Activated T-helper 17 cell treated with anti-CD3 and anti-CD28 coated beads, Interleukin-2, amount 50 U/mL, for 72 hours (primary cell): ENCODE measurements at regions not wholly inside any gene's neighbourhood (a gene's known extent, or its start where the extent isn't known, plus 50 kb on each side); places are given as distances from the start of the nearest gene placed in this dataset.

Experiments used
- ATAC-seq: fragments of 150-1000 bp; cut with Tn5 transposase; replicated peaks from 2 replicates; pipeline ENCODE4 v1.10.0; 2021; ENCODE audit warnings: mild to moderate bottlenecking, moderate library complexity
- H3K27ac Mint-ChIP-seq: one replicate; pipeline ENCODE4 v1.8.0; 2022; ENCODE audit warnings: mixed read lengths
- H3K27me3 Mint-ChIP-seq: one replicate; pipeline ENCODE4 v1.8.0; 2022; ENCODE audit warnings: mixed read lengths
- H3K36me3 Mint-ChIP-seq: one replicate; pipeline ENCODE4 v1.8.0; 2022; ENCODE audit warnings: low read depth, mild to moderate bottlenecking, mixed read lengths
- H3K4me1 Mint-ChIP-seq: one replicate; pipeline ENCODE4 v1.8.0; 2022; ENCODE audit warnings: mixed read lengths
- H3K4me3 Mint-ChIP-seq: one replicate; pipeline ENCODE4 v1.8.0; 2022; ENCODE audit warnings: mild to moderate bottlenecking, mixed read lengths
- H3K9me3 Mint-ChIP-seq: one replicate; pipeline ENCODE4 v1.8.0; 2022; ENCODE audit warnings: mixed read lengths

- no peak overlapping the region for H3K4me3 Mint-ChIP-seq
- no peaks in the 10 kb centered on the region for H3K36me3 Mint-ChIP-seq
- H3K27ac Mint-ChIP-seq: no peak overlapping the region
- no peak for ATAC-seq
- H3K4me1 Mint-ChIP-seq: no peaks in the 10 kb centered on the region
- H3K9me3 Mint-ChIP-seq: no peaks in the 10 kb centered on the region
- peaks cover 20% of the 10 kb centered on the region for H3K27me3 Mint-ChIP-seq
These were observed 91.2 kb upstream of the ABI3BP start for GRCh38 chr3:101084404-101084803.

GRCh38 chr3:101081999-101082398, 88.8 kb upstream of the ABI3BP start:
- H3K27me3 Mint-ChIP-seq: peaks cover 23% of the 10 kb centered on the region
- ATAC-seq: no peak
- no peaks in the 10 kb centered on the region for H3K9me3 Mint-ChIP-seq
- no peak overlapping the region for H3K27ac Mint-ChIP-seq
- H3K36me3 Mint-ChIP-seq: no peaks in the 10 kb centered on the region
- H3K4me1 Mint-ChIP-seq: no peaks in the 10 kb centered on the region
- no peak overlapping the region for H3K4me3 Mint-ChIP-seq

- H3K27me3 Mint-ChIP-seq: peaks cover 23% of the 10 kb centered on the region
- no peak for ATAC-seq
- H3K9me3 Mint-ChIP-seq: no peaks in the 10 kb centered on the region
- H3K27ac Mint-ChIP-seq: no peak overlapping the region
- no peaks in the 10 kb centered on the region for H3K4me1 Mint-ChIP-seq
- H3K4me3 Mint-ChIP-seq: no peak overlapping the region
- H3K36me3 Mint-ChIP-seq: no peaks in the 10 kb centered on the region
These were observed 88.2 kb upstream of the ABI3BP start for GRCh38 chr3:101081446-101081845.

- no peaks in the 10 kb centered on the region for H3K4me1 Mint-ChIP-seq
- no peaks in the 10 kb centered on the region for H3K36me3 Mint-ChIP-seq
- H3K27me3 Mint-ChIP-seq: peaks cover 19% of the 10 kb centered on the region
- no peaks in the 10 kb centered on the region for H3K9me3 Mint-ChIP-seq
- H3K27ac Mint-ChIP-seq: no peak overlapping the region
- no peak for ATAC-seq
- no peak overlapping the region for H3K4me3 Mint-ChIP-seq
These were observed 84.3 kb upstream of the ABI3BP start for GRCh38 chr3:101077361-101078011.

- ATAC-seq: no peak
- Mint-ChIP-seq H3K4me3 (no peak overlapping the region), H3K27ac (no peak overlapping the region), H3K36me3 (no peaks in the 10 kb centered on the region), H3K4me1 (no peaks in the 10 kb centered on the region), H3K9me3 (no peaks in the 10 kb centered on the region), H3K27me3 (peaks cover 13% of the 10 kb centered on the region)
These were observed 81.3 kb upstream of the ABI3BP start for GRCh38 chr3:101074518-101074917.

GRCh38 chr3:101072300-101072699, 79.1 kb upstream of the ABI3BP start:
- no peak overlapping the region for H3K27ac Mint-ChIP-seq
- ATAC-seq: no peak
- no peaks in the 10 kb centered on the region for H3K9me3 Mint-ChIP-seq
- no peak overlapping the region for H3K4me3 Mint-ChIP-seq
- H3K4me1 Mint-ChIP-seq: no peaks in the 10 kb centered on the region
- no peaks in the 10 kb centered on the region for H3K36me3 Mint-ChIP-seq
- peaks cover 8% of the 10 kb centered on the region for H3K27me3 Mint-ChIP-seq

GRCh38 chr3:101070799-101071121, 77.5 kb upstream of the ABI3BP start:
- H3K4me1 Mint-ChIP-seq: no peaks in the 10 kb centered on the region
- peak overlapping the region; percentile 10 for H3K27ac Mint-ChIP-seq
- no peaks in the 10 kb centered on the region for H3K36me3 Mint-ChIP-seq
- H3K27me3 Mint-ChIP-seq: peaks cover 12% of the 10 kb centered on the region
- ATAC-seq: no peak
- no peaks in the 10 kb centered on the region for H3K9me3 Mint-ChIP-seq
- H3K4me3 Mint-ChIP-seq: no peak overlapping the region

GRCh38 chr3:101069901-101070798, 76.9 kb upstream of the ABI3BP start:
- peak; percentile 83 for ATAC-seq
- no peak overlapping the region for H3K4me3 Mint-ChIP-seq

GRCh38 chr3:101068876-101069606, 75.8 kb upstream of the ABI3BP start:
- H3K36me3 Mint-ChIP-seq: no peaks in the 10 kb centered on the region
- H3K4me1 Mint-ChIP-seq: no peaks in the 10 kb centered on the region
- peaks cover 17% of the 10 kb centered on the region for H3K27me3 Mint-ChIP-seq
- H3K9me3 Mint-ChIP-seq: no peaks in the 10 kb centered on the region
- H3K27ac Mint-ChIP-seq: no peak overlapping the region
- no peak for ATAC-seq
- H3K4me3 Mint-ChIP-seq: no peak overlapping the region

More at GRCh38 chr3:101069901-101070798, 76.9 kb upstream of the ABI3BP start:
- no peaks in the 10 kb centered on the region for H3K4me1 Mint-ChIP-seq
- no peak overlapping the region for H3K27ac Mint-ChIP-seq
- no peaks in the 10 kb centered on the region for H3K36me3 Mint-ChIP-seq
- H3K9me3 Mint-ChIP-seq: no peaks in the 10 kb centered on the region
- H3K27me3 Mint-ChIP-seq: peaks cover 15% of the 10 kb centered on the region

GRCh38 chr3:101066711-101067129, 73.5 kb upstream of the ABI3BP start:
- no peak overlapping the region for H3K4me3 Mint-ChIP-seq
- no peaks in the 10 kb centered on the region for H3K4me1 Mint-ChIP-seq
- H3K36me3 Mint-ChIP-seq: no peaks in the 10 kb centered on the region
- H3K27ac Mint-ChIP-seq: no peak overlapping the region
- ATAC-seq: no peak
- peaks cover 23% of the 10 kb centered on the region for H3K27me3 Mint-ChIP-seq
- H3K9me3 Mint-ChIP-seq: no peaks in the 10 kb centered on the region

- Mint-ChIP-seq H3K27ac (no peak overlapping the region), H3K36me3 (no peaks in the 10 kb centered on the region), H3K9me3 (no peaks in the 10 kb centered on the region), H3K4me3 (no peak overlapping the region), H3K4me1 (no peaks in the 10 kb centered on the region), H3K27me3 (peaks cover 21% of the 10 kb centered on the region)
- ATAC-seq: peak; percentile 85
These were observed 72.7 kb upstream of the ABI3BP start for GRCh38 chr3:101065962-101066361.

GRCh38 chr3:101063401-101063800, 70.2 kb upstream of the ABI3BP start:
- Mint-ChIP-seq H3K36me3 (no peaks in the 10 kb centered on the region), H3K27ac (no peak overlapping the region), H3K4me3 (no peak overlapping the region), H3K4me1 (no peaks in the 10 kb centered on the region), H3K9me3 (peaks cover 16% of the 10 kb centered on the region), H3K27me3 (peaks cover 23% of the 10 kb centered on the region)
- no peak for ATAC-seq

- ATAC-seq: no peak
- Mint-ChIP-seq H3K36me3 (no peaks in the 10 kb centered on the region), H3K4me1 (no peaks in the 10 kb centered on the region)
These were observed 68.1 kb upstream of the ABI3BP start for GRCh38 chr3:101061312-101061711.

GRCh38 chr3:101050866-101051265, 57.6 kb upstream of the ABI3BP start:
- Mint-ChIP-seq H3K36me3 (no peaks in the 10 kb centered on the region), H3K27me3 (no peaks in the 10 kb centered on the region), H3K9me3 (no peaks in the 10 kb centered on the region), H3K4me3 (no peak overlapping the region), H3K27ac (no peak overlapping the region), H3K4me1 (no peaks in the 10 kb centered on the region)
- ATAC-seq: no peak

More at GRCh38 chr3:101061312-101061711, 68.1 kb upstream of the ABI3BP start:
- Mint-ChIP-seq H3K4me3 (no peak overlapping the region), H3K27ac (no peak overlapping the region), H3K9me3 (peaks cover 19% of the 10 kb centered on the region), H3K27me3 (peaks cover 23% of the 10 kb centered on the region)

GRCh38 chr3:101050046-101050445, 56.8 kb upstream of the ABI3BP start:
- no peaks in the 10 kb centered on the region for H3K9me3 Mint-ChIP-seq
- H3K27me3 Mint-ChIP-seq: peaks cover 4% of the 10 kb centered on the region
- no peak overlapping the region for H3K27ac Mint-ChIP-seq
- no peak overlapping the region for H3K4me3 Mint-ChIP-seq
- ATAC-seq: no peak
- H3K36me3 Mint-ChIP-seq: no peaks in the 10 kb centered on the region
- H3K4me1 Mint-ChIP-seq: no peaks in the 10 kb centered on the region
